ENCODE measurements at regions not wholly inside any gene's neighbourhood (a gene's known extent, or its start where the extent isn't known, plus 50 kb on each side); places are given as distances from the start of the nearest gene placed in this dataset.

DNA sequence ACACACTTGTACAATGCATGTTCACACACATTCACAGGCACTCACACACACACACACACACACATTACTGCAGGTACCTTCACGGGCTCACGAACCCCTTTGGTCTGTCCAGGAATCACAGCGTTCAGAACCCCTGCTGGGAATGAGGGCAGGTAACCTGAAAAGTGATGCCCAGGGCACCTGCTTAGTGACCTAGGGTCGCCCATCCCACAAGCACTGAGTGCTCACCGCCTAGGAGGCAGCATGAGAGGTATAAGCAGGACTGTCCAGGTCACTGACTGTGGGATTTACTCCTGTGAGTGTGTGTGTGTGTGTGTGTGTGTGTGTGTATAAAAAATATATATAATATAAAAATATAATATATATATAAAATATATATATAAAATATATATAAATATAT lies 150.9 kb downstream of the GALR1 start:
- TF ChIP-seq POLR2AphosphoS5 (IDR thresholded peaks at IDR 0.05) (no peak), CTCF (IDR thresholded peaks at IDR 0.05) (no peak), POLR2A (IDR thresholded peaks at IDR 0.05) (no peak), EP300 (IDR thresholded peaks at IDR 0.05) (no peak)

All from sigmoid colon (tissue), 4 donors.